ENCODE measurements at regions not wholly inside any gene's neighbourhood (a gene's known extent, or its start where the extent isn't known, plus 50 kb on each side); places are given as distances from the start of the nearest gene placed in this dataset.

DNA sequence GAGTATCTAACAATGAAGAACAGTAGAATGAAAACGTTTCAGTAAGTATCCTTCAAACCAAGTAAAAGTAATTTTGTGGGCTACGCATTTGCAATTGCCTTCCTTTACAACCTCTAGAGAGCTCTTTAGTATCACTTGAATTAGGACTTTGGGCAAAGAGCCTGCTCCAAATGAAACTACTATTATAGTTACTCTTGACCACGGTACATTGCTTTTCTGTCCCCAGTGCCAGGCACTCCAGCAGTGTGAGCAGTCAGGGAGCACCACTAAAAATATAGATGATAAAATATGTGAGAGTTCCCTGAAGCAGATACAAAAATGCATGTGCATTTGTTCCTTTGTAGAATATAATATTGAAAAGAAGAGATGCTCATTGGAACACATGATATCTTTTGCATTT is 450.1 kb upstream of the MANEA start:
- TF ChIP-seq, protein P1, sequence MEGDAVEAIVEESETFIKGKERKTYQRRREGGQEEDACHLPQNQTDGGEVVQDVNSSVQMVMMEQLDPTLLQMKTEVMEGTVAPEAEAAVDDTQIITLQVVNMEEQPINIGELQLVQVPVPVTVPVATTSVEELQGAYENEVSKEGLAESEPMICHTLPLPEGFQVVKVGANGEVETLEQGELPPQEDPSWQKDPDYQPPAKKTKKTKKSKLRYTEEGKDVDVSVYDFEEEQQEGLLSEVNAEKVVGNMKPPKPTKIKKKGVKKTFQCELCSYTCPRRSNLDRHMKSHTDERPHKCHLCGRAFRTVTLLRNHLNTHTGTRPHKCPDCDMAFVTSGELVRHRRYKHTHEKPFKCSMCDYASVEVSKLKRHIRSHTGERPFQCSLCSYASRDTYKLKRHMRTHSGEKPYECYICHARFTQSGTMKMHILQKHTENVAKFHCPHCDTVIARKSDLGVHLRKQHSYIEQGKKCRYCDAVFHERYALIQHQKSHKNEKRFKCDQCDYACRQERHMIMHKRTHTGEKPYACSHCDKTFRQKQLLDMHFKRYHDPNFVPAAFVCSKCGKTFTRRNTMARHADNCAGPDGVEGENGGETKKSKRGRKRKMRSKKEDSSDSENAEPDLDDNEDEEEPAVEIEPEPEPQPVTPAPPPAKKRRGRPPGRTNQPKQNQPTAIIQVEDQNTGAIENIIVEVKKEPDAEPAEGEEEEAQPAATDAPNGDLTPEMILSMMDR (IDR thresholded peaks at IDR 0.05) = no peak
- no peak for TF ChIP-seq EZH2 (IDR thresholded peaks at IDR 0.05)
- no peak for TF ChIP-seq EZH2phosphoT487 (IDR thresholded peaks at IDR 0.05)

Measured in neural progenitor cell (in vitro differentiated cells).